Endodermal cell (in vitro differentiated cells): ENCODE measurements at regions not wholly inside any gene's neighbourhood (a gene's known extent, or its start where the extent isn't known, plus 50 kb on each side); places are given as distances from the start of the nearest gene placed in this dataset.

Experiments used
- DNase-seq: peaks from one replicate; pipeline ENCODE4 v3.0.0-alpha.2; 2017
- H3K27ac ChIP-seq: 2 replicates; pipeline ENCODE4 v1.5.1; 2013; ENCODE audit warnings: mild to moderate bottlenecking, low read depth, low read length, moderate library complexity
- H3K27me3 ChIP-seq: 2 replicates; pipeline ENCODE4 v1.6.1; 2013; ENCODE audit warnings: mild to moderate bottlenecking, low read length, moderate library complexity; ENCODE audit not compliant: insufficient read depth, control insufficient read depth, poor library complexity, severe bottlenecking
- H3K36me3 ChIP-seq: 2 replicates; pipeline ENCODE4 v1.7.0; 2013; ENCODE audit warnings: mild to moderate bottlenecking, low read length, moderate library complexity; ENCODE audit not compliant: control insufficient read depth, insufficient read depth
- H3K4me1 ChIP-seq: one replicate; pipeline ENCODE4 v1.7.0; 2013; ENCODE audit warnings: low read length; ENCODE audit not compliant: control insufficient read depth, insufficient read depth
- H3K4me3 ChIP-seq: 2 replicates; pipeline ENCODE4 v1.5.1; 2013; ENCODE audit warnings: mild to moderate bottlenecking, low read length, moderate library complexity
- H3K9ac ChIP-seq: 2 replicates; pipeline ENCODE4 v1.6.1; 2013; ENCODE audit warnings: mild to moderate bottlenecking, low read length, moderate library complexity; ENCODE audit not compliant: poor library complexity, severe bottlenecking; ENCODE audit errors: extremely low read depth
- H3K9me3 ChIP-seq: 2 replicates; pipeline ENCODE4 v1.6.1; 2013; ENCODE audit warnings: mild to moderate bottlenecking, low read length, moderate library complexity; ENCODE audit not compliant: control insufficient read depth
- H3K27ac Mint-ChIP-seq: 2 replicates; pipeline ENCODE4 v1.8.0; 2020; ENCODE audit warnings: mixed read lengths
- H3K27me3 Mint-ChIP-seq: 2 replicates; pipeline ENCODE4 v1.8.0; 2021; ENCODE audit warnings: mild to moderate bottlenecking, mixed read lengths; ENCODE audit not compliant: insufficient read depth
- H3K36me3 Mint-ChIP-seq: 2 replicates; pipeline ENCODE4 v1.8.0; 2020; ENCODE audit warnings: low read depth, mixed read lengths
- H3K4me1 Mint-ChIP-seq: 2 replicates; pipeline ENCODE4 v1.8.0; 2020; ENCODE audit warnings: mixed read lengths
- H3K4me3 Mint-ChIP-seq: 2 replicates; pipeline ENCODE4 v1.8.0; 2020; ENCODE audit warnings: mild to moderate bottlenecking, moderate library complexity, mixed read lengths
- H3K9me3 Mint-ChIP-seq: 2 replicates; pipeline ENCODE4 v1.8.0; 2020; ENCODE audit warnings: mild to moderate bottlenecking, mixed read lengths
- WGBS, 2 experiments: methylation state at CpG; one replicate each; pipeline versions ENCODE4 v1.1.5 to v1.1.7; 2013; ENCODE audit warnings: missing lambda C conversion rate in 2 of 2, mixed read lengths in 1 of 2; ENCODE audit not compliant: insufficient coverage in 1 of 2, insufficient read length in 1 of 2; 5-methylcytosine and 5-hydroxymethylcytosine counted together
- TF ChIP-seq, protein P1 (sequence below): fragments of 200-600 bp; sonication (generic); conservative IDR thresholded peaks from 2 replicates; pipeline ENCODE4 v1.5.0; 2021; ENCODE audit warnings: antibody characterized with exemption, mild to moderate bottlenecking

DNA sequence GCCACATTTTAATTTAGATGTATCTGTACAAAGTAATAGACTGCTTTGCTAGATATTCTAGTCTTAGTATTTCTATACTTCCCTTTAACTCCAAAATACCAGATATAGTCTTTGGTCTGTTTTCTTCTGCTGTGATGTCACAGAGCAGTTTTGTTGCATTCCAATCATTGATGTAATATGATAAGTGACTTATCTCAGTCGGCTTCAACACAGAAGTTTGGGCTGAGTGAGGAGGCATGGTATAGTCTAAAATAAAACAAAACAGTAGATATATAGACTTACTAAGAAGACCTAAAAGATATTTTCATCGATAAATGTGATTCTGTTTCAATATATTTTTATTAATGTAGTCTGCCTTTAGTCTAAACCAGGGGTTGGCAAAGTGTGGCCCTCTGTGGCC, 169.9 kb downstream of the DCK start:
- Histone ChIP-seq H3K27ac (no peak overlapping the region), H3K4me3 (no peak overlapping the region), H3K27me3 (no peaks in the 10 kb centered on the region), H3K9me3 (no peaks in the 10 kb centered on the region), H3K4me1 (peaks cover 21% of the 10 kb centered on the region), H3K36me3 (no peaks in the 10 kb centered on the region), H3K9ac (no peak overlapping the region)
- Mint-ChIP-seq H3K4me3 (no peak overlapping the region), H3K9me3 (no peaks in the 10 kb centered on the region), H3K4me1 (peaks cover 36% of the 10 kb centered on the region), H3K27me3 (peaks cover 4% of the 10 kb centered on the region), H3K36me3 (no peaks in the 10 kb centered on the region), H3K27ac (no peak overlapping the region)
- no peak for DNase-seq
- WGBS, 2 experiments, result 100% methylated on average over 1 of the region's 2 CpGs; no CpG with 5 or more reads in 1 of the 2 experiments
- TF ChIP-seq, protein P1, sequence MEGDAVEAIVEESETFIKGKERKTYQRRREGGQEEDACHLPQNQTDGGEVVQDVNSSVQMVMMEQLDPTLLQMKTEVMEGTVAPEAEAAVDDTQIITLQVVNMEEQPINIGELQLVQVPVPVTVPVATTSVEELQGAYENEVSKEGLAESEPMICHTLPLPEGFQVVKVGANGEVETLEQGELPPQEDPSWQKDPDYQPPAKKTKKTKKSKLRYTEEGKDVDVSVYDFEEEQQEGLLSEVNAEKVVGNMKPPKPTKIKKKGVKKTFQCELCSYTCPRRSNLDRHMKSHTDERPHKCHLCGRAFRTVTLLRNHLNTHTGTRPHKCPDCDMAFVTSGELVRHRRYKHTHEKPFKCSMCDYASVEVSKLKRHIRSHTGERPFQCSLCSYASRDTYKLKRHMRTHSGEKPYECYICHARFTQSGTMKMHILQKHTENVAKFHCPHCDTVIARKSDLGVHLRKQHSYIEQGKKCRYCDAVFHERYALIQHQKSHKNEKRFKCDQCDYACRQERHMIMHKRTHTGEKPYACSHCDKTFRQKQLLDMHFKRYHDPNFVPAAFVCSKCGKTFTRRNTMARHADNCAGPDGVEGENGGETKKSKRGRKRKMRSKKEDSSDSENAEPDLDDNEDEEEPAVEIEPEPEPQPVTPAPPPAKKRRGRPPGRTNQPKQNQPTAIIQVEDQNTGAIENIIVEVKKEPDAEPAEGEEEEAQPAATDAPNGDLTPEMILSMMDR, result no peak

GRCh38 chr4:71167083-71167482, 171.7 kb upstream of the SLC4A4 start:
- no peak overlapping the region for H3K4me3 ChIP-seq
- H3K4me1 ChIP-seq, result peaks cover 2% of the 10 kb centered on the region
- H3K9ac ChIP-seq, result no peak overlapping the region
- Mint-ChIP-seq H3K4me3 (no peak overlapping the region), H3K9me3 (no peaks in the 10 kb centered on the region), H3K27me3 (peaks cover 4% of the 10 kb centered on the region), H3K36me3 (no peaks in the 10 kb centered on the region), H3K4me1 (peaks cover 9% of the 10 kb centered on the region), H3K27ac (no peak overlapping the region)
- TF ChIP-seq, protein P1, result no peak
- 90 to 95% methylated on average over 2 to 3 of the region's 3 CpGs for WGBS, 2 experiments
- no peak for DNase-seq
- no peaks in the 10 kb centered on the region for H3K36me3 ChIP-seq
- H3K27ac ChIP-seq, result no peak overlapping the region
- H3K27me3 ChIP-seq, result no peaks in the 10 kb centered on the region
- no peaks in the 10 kb centered on the region for H3K9me3 ChIP-seq

DNA sequence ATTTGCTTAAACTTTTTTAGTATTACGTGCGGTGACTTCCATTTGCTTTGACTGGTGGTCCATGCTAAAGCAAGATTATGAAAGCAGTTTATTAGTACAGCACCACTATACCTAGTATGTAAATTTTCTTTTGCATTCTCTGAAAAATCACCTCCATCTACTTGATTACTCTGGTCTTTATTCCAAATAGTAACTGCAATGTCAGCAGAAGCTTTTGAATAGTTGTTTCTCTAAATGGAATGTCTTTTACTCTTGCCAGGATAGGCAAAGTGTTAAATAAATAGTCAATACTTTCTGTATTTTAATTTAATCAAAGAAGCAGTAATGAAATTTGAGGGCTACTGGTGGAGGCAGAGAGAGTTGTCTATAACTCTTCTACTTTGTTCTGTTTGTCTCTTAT, 167.2 kb upstream of the SLC4A4 start:
- H3K27ac ChIP-seq, result no peak overlapping the region
- no peaks in the 10 kb centered on the region for H3K36me3 ChIP-seq
- H3K4me1 ChIP-seq, result no peaks in the 10 kb centered on the region
- Mint-ChIP-seq H3K36me3 (no peaks in the 10 kb centered on the region), H3K27ac (no peak overlapping the region), H3K4me1 (no peaks in the 10 kb centered on the region), H3K4me3 (no peak overlapping the region), H3K9me3 (peaks cover 28% of the 10 kb centered on the region), H3K27me3 (no peaks in the 10 kb centered on the region)
- TF ChIP-seq, protein P1, result no peak
- WGBS, 2 experiments, result 94 to 100% methylated on average over 2 of the region's 2 CpGs
- DNase-seq, result no peak
- H3K27me3 ChIP-seq, result no peaks in the 10 kb centered on the region
- no peak overlapping the region for H3K9ac ChIP-seq
- peaks cover 11% of the 10 kb centered on the region for H3K9me3 ChIP-seq
- H3K4me3 ChIP-seq, result no peak overlapping the region
